Testis (tissue), 2 donors: ENCODE measurements at regions not wholly inside any gene's neighbourhood (a gene's known extent, or its start where the extent isn't known, plus 50 kb on each side); places are given as distances from the start of the nearest gene placed in this dataset.

ENCODE experiments used
- CTCF ChIP-seq, 3 experiments: fragments of 450-650 bp in 2 of 3; fragments of 200-600 bp in 1 of 3; sonication (generic) in 1 of 3; IDR thresholded peaks; one replicate each; pipeline ENCODE4 v1.5.1; 2016 to 2019; ENCODE audit warnings: antibody characterized with exemption in 3 of 3, mild to moderate bottlenecking in 2 of 3, moderate library complexity in 1 of 3
- POLR2A ChIP-seq: fragments of 450-650 bp; IDR thresholded peaks from one replicate; pipeline ENCODE4 v1.6.1; 2017; ENCODE audit warnings: antibody characterized with exemption, mild to moderate bottlenecking, moderate library complexity

- TF ChIP-seq CTCF (IDR thresholded peaks at IDR 0.05) = no peak
- no peak for TF ChIP-seq POLR2A
Observed at GRCh38 chr14:48628870-48629269, 953.5 kb upstream of the MDGA2 start.
